ENCODE measurements at regions not wholly inside any gene's neighbourhood (a gene's known extent, or its start where the extent isn't known, plus 50 kb on each side); places are given as distances from the start of the nearest gene placed in this dataset.

DNA sequence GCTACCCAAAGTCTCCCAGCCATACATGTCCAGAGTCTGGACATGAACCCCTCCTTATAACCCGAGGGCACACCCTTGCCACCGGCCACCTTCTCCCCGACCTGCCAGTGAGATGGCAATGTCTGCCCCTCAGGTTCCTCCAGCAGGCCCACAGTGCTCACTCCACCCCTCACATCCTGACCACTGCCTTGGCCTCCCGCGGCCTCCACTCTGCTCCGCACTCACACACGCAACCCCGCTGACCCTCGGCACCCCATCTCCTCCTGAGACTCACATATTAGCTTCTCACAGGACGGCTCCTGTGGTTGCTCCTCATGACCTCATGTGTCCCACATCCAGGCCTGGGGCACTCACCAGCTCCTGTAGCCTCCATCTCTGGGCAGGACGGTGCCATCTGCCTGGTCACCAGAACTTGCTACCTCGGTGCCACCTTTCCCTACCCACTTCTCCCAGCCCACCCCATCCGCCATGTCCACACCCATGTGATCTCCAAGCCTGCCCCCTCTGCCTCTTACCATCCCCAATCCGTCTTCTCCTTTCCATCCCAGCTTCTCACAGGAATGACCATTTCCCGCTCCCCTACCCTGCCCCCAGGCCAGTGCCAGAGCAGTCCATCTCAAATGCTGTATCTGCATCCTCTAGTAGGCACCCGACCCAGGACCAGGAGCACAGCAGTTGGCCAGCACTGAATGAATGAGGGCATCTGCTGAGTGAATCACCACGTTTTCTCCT, 198.6 kb upstream of the DIO3 start:
- DNase-seq = no peak

DNA sequence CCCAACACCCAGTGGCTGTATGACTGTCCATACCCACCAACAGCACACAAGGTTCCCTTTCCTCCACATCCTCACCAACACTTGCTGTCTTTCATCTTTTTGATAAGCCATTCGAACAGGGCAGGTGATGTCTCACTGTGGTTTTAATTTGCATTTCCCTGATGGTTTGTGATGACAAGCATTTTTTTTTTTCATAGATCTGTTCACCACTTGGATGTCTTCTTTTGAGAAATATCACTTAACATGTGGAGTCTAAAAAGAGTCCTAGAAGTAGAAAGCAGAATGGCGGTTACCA, 198.1 kb upstream of the DIO3 start:
- no peak for DNase-seq

DNA sequence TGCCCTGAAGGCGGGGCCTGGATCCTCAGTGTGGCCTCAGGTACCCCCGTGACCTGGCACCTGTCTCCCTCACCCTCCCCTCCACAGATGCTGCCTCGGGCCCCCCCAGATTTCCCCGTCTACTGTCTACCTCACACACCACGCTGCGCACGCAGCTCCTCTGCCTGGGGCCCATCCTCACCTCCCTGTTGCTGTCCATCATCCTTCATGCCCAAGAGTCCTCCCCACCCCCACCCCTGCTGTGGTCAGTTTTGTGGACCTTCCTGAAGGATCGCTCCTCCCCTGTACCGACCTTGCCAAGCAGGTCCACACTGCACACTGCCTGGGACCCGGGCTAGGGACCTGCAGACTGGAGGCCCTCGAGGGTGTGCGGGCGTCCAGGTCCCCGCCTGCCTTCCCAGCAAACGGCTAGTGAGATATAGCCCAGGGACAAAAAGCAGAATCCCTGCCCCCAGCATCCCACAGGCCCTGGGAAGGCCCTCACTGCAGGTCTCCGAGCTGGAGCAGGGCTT, 197.4 kb upstream of the DIO3 start:
- DNase-seq = no peak

DNA sequence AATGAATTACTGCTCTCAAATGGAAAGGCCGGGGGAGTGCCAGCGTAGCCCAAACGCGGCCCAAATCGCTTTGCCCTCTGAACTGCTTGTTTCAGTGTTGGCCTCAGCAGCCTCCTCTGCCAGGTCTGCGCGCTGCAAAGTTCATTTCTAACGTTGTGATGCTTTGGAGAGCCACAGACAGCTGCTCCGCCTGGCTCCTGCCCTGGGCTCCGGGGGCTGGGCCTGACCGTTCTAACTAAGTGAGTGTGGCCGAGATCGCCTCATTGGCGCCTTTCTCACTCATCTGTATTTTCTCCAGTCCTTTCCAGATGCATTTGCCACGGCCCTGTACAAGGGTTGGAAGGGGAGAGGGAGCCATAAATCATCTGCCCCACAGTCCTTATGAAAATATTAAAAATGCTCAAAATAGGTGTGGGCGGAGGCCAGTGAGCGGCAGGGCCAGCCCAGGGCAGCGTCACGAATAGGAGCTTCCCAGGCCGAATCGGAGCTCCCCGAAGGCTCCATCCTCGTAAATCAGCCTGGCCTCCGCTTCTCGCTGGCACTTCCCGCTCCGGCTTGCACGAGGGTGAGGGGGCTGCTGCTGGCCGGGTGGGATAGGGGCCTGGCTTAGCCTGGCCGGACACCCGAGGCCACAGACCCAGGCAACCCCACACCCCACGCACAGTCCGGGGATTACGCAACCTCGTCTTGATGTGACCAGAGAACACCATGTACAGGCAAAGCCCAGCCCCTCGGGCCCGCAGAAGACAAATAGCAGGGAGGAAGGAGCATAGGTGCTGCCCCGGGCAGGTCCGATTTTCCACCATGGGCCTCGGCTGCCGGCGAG, 196.6 kb upstream of the DIO3 start:
- DNase-seq = no peak

DNA sequence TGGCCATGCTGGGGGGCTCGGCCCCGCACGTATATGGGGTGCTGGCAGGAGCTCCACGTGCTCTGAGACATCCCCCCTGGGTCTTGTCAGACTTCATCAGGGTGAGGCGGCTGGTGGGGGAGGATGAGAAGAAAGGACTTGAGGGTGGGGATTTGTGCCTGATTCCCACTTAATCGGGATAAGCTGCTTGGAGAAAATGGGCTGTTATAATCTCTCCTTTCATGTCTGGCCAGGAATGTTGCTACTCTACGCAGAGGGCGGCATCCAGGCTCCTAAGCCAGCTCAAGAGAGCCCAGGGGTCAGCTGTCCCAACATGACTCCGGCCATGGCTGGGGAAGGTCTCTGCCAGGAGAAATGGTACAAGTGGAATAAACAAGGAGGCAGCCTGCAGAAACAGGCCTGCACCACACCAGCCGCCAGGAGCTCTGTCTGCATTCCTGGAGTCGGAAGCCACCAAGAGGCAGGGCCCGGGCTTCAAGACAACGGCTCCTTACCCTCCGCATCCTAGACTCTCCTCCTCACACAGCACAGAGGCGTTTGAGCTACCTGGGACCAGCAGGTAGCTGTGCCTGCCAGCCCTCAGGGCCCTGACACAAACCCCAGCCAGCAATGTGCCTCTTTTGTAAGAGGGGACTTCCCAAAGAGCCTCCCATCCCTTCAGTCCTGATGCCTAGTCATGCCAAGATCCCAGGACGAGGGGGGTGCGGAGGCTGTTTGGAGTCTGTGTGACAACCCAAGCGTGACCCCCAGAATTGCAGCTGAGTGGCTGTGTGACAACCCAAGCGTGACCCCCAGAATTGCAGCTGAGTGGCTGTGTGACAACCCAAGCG, 195.8 kb upstream of the DIO3 start:
- DNase-seq = no peak

DNA sequence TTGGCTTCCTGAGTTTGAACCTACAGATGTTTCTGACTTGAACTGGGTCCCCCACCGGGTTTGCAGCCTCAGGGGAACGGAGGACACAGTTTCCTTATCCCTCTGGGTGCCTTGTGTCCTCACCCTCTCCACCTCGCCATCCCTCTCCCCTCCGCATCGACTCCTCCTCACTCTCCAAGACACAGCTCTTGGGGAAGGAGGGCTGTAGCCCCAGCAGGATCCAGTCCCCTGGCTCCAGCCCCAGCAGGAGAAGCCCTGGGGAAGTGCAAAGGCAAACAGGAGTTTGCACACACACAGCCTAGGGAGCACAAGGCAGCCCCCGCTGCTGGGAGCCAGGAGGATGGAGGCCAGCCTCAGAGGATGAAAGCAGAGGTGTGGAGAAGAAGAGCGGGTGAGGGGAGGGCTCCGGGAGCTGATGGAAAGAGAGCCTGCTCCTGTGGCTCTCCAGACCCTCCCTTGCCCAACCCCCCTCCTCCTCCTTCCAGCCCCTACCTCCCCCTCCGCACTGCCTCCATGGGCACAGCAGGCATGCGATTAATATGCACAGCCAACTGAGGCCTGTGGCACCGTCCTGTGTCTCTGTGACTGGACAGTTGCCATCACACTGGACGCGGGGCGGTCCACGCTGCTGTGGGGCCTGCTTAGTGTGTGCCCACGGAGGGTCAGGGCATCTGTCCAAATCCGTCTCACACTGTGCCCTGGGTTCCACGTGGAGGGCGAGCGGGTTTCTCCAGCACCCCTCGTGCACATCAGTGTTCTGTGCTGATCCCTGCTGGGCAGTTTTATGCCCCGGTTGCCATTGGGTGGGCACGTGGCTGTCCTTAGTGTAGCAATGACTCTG, 193.7 kb upstream of the DIO3 start:
- no peak for DNase-seq

DNA sequence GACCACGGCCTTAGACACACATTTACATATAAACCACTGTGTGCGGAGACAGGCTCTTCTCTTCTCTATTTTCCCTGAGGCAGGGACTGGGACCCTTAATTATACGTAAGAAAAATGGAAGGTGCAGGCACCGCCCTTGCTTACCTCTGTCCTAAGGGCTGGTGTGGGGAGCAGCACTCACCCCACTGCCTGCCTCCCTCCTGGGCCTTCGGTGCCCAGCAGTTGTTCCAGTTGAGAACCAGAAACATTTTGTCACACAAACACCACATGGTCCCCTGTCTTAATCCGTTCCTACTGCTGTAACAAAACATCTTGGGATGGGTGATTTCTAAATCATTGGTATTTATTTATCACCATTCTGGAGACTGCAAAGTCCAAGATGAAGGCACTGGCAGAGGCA, 192.7 kb upstream of the DIO3 start:
- DNase-seq = no peak

DNA sequence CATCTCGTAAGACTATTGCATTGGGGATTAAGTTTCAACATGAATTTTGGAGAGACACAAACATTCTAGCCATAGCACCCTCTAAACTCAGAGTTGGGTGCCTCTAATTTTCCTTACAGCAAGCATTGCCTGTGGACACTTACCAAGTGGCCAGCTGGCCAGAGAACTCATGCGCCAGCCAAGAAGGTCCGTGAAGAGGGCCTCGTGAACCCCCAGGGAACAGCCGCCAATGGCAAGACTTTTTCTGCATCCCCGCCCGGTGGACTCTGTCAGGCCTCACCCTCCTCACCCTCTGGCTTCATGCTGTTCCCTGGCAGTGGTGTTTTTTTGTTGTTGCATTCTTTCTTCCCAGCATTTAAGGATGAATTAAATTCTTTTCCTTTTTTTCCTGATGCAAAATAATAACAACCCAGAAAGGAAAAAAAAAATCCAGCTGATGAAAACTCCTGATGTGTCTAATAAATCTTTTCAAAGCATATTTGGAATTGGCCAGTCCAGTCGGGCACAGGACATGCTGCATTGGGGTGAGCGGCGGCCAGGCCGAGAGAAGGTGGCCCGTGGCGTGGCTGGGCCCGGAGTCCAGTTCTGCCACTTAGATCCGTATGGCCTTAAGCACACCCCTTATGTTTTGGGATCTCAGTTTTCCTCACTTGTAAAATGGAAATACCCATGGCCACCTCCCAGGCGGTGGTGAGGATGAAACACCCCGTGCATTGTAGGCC, 191.9 kb upstream of the DIO3 start:
- no peak for DNase-seq

DNA sequence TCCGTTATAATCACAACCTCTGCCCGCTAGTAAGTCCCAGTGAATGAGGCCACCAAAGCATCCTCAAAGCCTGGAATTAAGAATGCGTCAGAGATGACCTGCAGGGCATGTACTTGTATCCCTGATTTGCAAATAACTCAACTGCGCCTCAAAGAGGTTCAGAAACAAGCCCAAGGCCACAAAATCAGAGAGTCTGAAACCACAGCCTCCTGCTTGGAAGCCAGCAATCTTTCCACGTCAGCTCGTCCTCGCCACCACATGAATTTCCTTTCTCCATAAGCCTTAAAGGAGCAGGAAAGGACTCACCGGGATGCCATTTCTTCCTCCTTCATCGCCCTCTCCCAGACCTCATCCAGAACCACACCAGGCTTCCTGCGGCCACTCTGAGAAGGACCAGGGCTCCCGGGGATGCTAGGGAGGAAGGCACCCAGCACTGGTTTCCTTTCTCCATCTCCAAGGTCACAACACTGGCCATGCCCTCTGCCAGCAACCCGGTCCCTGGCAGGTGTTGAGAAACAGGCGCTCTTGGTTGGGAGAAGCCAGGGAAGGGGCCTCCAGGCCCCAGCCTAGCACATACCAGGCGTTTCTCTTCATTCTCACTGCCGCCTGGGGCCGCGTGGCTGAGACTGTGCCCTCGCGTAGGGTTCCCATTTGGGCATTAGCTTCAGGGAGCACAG, 191.2 kb upstream of the DIO3 start:
- DNase-seq = no peak

DNA sequence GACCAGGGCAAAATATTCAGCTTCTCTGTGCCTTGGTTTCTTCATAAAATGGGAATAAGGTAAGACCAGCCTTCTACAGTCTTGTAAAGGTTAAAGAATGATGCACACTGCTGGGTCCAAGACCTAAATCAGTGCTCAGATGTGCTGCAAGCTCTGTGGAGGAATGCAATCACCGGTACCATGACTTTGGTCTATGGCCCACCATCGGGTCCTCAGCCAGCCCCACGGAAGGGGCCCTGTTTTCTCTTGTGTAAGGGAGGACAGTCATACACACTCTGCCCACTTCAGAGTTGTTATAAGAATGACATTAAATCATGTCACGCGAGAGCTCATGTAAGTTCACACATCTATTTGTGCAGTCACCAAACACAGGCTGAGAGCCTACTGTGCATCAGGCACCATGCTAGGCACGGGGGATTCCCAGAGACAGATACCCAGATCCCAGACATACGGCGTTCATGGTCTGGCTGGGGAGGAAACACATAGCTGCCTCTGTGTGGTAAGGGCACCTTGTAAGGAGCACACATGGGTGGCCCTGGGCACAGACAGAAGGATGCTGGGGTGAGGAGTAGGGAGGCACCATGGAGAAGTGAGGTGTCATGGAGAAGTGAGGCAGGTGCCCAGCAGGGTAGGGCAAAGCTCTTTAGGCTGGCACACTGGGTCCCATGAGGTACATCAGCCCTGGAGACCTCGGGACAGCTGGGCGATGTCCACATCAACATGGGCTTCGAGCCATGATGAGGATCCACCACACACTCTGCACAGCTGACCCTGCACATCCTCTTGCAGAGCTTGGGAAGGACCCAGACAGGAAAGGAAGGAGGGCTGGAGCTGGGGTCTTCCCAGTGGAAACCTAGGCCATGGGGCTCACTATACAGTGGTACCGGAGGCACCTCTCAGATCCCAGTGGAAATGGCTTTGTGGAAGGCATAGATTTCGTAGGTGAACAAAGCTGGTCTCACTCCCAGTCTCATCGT, 190.4 kb upstream of the DIO3 start:
- no peak for DNase-seq

DNA sequence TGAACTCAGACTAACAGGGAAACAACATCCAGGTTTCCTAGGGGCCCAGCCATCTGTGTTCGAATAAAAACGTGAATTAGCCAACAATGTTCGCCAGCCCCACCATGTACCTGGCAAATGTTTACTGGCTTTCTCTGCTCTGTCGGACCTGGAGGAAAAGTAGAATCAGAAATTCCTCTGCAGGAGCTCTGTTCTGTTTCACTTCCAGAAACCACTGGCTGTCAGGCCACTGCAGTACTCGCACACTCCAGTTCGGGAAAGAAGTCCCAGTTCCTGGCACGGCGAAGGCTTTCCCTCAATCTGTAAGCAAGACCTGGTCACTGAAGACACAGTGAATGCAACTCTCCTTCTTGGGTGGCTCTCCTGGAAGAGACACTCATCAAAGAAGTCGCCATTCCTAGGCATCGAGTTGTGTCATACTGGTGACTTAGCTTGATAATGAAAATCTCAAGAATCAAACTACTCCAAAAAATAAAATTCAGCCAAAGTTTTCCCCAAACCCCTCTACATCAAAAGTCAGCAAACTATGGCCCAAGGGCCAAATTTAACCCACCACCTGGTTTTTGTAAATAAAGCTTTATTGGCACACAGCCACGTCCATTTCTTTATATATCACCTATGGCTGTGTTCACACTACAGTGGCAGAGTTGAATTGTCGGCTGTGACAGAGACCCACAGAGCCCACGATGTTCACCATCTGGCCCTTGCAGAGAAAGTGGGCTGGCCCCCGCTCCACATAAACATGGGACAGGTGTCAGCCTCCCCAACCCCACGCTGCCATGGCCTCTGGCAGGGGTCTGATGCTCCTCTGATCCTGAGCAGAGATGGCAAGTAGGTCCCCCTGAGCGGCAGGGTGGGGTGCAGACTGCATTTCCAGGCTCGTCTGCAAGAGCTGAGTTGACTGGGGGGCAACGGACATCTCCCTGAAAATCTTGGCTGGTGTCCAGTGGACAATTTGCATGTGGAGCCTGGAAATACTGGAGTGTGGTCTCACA, 189.2 kb upstream of the DIO3 start:
- DNase-seq = no peak

DNA sequence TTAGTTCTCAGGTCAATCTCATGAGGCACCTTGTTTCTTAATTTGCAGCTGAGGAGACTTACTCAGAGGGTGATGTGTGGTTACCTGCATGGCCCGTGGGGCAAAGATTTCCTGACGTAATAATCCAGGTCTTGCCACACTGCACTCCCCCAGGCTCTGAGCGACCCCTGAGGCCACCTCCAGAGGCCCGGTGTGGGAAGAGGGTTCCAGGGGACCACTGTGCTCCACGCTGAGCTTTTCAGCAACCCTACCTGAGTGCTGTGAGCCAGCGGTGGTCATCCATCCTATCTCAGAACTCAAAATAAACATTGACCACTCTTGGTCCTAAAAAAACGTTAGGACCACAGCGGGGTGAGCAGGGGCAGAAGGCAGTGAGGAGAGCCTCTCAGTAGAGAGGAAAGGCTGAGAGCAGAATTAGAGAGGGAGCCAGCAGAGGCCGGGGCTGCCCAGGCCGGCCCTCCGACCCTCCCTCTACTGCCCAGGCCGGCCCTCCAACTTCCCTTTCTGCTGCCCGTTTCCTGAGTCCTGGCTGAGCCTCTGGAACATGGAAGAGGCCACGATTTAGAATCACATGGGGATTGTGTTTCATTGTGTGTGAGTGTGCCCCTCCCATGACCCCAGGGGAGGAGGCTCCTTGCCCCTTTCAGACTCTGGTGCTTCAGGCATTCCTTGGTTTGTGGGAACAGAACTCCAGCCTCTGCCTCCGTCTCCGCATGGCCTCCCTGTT, 188.2 kb upstream of the DIO3 start:
- no peak for DNase-seq

DNA sequence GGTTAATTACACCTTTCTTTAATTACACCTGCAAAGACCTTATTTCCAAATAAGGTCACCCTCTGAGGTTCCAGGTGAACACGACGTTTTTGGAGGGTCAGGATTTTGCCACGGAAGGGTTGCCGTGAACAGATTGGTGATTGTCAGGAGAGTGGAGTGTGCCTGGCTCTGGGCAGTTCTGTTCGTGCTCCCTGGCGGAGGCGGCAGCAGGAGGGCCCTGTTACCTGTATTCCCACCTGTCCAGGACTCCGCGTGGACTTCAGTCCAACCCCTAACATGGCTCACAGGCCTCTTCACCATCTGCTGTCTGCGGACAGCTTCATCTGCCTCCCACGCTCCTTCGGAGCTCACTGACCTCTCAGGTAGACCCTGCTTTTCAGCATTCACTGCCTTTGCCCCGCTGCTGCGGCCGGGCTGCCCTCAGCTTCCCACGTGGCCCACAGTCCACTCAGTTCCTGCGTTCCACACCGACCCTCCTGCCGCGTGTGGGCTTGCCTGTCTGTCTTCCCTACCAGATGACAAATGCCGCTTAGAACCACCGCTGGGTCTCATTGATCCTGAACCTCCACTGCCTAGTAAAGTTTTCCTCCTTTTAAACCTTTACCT, 187.5 kb upstream of the DIO3 start:
- DNase-seq = no peak

DNA sequence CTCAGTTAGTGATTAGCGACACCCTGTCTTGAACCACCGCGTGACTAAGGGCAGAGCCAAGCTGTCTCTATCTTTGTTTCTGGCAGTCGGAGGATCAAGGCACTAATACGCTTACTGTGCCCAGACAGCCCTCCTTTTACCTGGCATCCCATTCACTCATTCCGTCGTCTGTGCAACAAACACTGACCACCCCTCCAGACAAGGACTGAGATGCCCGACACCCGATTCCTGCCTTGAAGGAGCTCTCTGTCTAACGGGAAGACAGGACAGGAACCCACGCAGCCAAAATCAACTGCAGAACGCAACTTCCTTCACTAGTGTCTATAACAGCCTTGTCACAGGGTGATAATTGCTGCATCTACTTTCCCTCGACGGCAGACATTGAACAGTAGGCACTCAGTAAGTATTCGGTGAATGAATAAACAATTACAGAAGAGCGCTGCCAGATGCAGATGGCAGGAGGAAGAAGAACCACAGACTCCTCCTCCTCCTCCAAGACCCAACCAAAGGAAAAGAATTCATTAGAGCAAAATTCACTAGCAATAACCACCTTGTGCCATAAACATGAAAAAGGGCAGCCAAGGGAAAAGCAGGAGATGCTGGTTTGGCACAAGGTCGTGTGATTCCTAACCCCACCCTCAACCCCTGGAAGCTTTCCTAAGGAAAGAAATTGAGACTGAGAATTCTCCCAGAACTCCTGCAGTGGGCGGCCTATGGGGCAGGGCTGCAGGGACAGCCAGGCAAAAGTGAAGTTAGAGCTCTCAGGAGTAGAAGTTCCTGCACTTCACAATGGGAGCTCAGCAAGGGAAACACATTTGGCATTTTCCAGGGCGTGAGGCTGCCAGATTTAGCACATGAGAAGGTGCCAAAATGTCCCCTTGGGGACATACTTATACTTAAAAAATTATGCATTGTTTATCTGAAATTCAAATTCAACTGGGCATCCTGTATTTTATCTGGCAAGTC, 186.6 kb upstream of the DIO3 start:
- no peak for DNase-seq

DNA sequence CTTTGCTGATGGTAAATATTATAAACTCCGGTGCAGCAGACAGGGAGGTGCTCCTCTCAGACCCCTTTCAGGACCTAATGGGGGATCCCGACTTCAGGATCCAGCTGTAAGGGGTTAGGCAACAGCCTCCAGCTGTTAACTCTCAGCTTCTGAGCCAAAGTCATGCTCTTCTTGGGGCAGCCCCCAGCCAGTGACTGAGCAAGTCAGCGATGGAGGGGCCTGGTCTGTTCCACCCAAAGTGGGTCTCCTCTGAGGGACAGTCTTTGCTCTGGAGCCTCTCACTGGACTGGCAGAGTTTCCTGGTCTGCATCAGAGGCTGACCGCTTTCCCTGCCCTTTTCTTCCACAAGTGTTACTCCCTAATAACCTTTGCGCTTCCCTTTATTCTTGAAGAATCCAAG, 184.2 kb upstream of the DIO3 start:
- no peak for DNase-seq

DNA sequence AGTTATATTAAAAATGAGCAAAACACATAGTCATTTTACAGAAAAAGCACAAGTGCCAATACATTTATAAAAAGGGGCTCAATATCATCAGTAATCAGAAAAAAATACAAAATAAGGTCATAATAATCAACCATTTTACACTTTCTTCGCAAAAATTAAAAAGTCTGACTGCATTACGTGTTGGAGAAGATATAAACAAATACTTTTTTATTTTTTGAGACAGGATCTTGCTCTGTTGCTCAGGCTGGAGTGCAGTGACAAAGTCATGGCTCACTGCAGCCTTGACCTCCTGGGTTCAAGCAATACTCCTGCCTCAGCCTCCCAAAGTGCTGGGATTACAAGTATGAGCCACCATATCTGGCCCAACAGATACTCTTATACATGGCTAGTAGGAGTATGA, 181.5 kb upstream of the DIO3 start:
- DNase-seq = no peak

Data from COR-L47 (cell line).